ENCODE measurements at regions not wholly inside any gene's neighbourhood (a gene's known extent, or its start where the extent isn't known, plus 50 kb on each side); places are given as distances from the start of the nearest gene placed in this dataset.
"Not testable (repeated sequence)": the region's sequence is repeated elsewhere in the genome, so short reads cannot be mapped to it uniquely, and the experiment has no call there.

DNA sequence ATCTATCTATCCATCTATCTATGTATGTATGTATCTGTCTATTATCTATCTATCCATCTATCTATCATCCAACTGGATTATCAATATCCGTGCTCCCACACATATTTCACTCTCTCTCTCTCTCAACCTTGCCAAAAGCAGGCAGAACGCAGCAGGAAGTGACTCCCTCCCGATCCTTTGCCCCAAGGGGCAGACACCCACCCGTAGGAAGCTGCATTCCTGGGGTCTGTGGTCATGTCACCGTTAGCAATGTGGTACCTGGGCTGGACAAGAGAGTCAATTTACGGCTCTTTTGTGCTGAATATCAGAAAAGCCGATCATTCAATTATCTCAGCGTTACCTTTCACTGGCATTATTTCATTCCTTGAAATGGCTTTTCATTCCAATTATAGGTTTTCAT, 119.6 kb upstream of the PPP2R3B start:
- H3K4me3 Mint-ChIP-seq (ENCODE audit: low read depth, unreplicated experiment) = no peak overlapping the region
- H3K27ac Mint-ChIP-seq (ENCODE audit: unreplicated experiment) = no peak overlapping the region
- H3K4me1 Mint-ChIP-seq (ENCODE audit: low read depth, unreplicated experiment) = no peaks in the 10 kb centered on the region
- H3K27me3 Mint-ChIP-seq (ENCODE audit: unreplicated experiment) = no peaks in the 10 kb centered on the region
- no TSS peak for BruUV-seq (replicated peaks)
- DNase-seq = no peak
- TF ChIP-seq, protein P1, sequence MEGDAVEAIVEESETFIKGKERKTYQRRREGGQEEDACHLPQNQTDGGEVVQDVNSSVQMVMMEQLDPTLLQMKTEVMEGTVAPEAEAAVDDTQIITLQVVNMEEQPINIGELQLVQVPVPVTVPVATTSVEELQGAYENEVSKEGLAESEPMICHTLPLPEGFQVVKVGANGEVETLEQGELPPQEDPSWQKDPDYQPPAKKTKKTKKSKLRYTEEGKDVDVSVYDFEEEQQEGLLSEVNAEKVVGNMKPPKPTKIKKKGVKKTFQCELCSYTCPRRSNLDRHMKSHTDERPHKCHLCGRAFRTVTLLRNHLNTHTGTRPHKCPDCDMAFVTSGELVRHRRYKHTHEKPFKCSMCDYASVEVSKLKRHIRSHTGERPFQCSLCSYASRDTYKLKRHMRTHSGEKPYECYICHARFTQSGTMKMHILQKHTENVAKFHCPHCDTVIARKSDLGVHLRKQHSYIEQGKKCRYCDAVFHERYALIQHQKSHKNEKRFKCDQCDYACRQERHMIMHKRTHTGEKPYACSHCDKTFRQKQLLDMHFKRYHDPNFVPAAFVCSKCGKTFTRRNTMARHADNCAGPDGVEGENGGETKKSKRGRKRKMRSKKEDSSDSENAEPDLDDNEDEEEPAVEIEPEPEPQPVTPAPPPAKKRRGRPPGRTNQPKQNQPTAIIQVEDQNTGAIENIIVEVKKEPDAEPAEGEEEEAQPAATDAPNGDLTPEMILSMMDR (IDR thresholded peaks at IDR 0.05; ENCODE audit: unreplicated experiment) = no peak
- CTCF ChIA-PET = no interaction called here
- intact Hi-C loops (cut with micrococcal nuclease; ENCODE audit: unreplicated experiment) = no loop called here
- peaks cover 21% of the 10 kb centered on the region for H3K9me3 Mint-ChIP-seq (ENCODE audit: low read depth, unreplicated experiment)
- H3K36me3 Mint-ChIP-seq (ENCODE audit: insufficient read depth, unreplicated experiment) = no peaks in the 10 kb centered on the region

DNA sequence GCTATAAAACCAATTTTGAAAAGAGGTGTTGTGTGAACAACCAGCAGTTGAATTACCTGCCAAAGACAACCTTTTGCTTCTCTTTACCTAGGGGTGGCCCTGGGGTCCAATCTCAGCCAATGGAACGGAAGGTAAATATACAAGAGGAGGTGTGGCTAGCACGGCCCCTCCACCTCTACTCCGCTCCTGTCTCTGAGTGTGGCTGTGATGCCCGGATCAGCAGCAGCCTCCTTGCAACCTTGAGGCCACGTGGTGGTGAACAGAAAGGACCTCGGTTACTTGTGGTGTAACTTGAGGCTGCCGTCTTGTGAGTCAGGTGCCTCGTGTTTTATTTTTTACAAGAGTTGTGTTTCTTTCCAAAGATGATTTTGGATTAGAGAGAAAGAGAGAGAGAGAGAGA, 121.5 kb upstream of the PPP2R3B start:
- Mint-ChIP-seq H3K36me3 (ENCODE audit: insufficient read depth, unreplicated experiment) (no peaks in the 10 kb centered on the region), H3K9me3 (ENCODE audit: low read depth, unreplicated experiment) (peaks cover 8% of the 10 kb centered on the region), H3K4me3 (ENCODE audit: low read depth, unreplicated experiment) (no peak overlapping the region), H3K4me1 (ENCODE audit: low read depth, unreplicated experiment) (no peaks in the 10 kb centered on the region), H3K27me3 (ENCODE audit: unreplicated experiment) (no peaks in the 10 kb centered on the region), H3K27ac (ENCODE audit: unreplicated experiment) (no peak overlapping the region)
- DNase-seq = no peak
- TF ChIP-seq, protein P1 (IDR thresholded peaks at IDR 0.05; ENCODE audit: unreplicated experiment) = no peak
- BruUV-seq (replicated peaks) = no TSS peak
- CTCF ChIA-PET = no interaction called here
- intact Hi-C loops (cut with micrococcal nuclease; ENCODE audit: unreplicated experiment) = no loop called here

DNA sequence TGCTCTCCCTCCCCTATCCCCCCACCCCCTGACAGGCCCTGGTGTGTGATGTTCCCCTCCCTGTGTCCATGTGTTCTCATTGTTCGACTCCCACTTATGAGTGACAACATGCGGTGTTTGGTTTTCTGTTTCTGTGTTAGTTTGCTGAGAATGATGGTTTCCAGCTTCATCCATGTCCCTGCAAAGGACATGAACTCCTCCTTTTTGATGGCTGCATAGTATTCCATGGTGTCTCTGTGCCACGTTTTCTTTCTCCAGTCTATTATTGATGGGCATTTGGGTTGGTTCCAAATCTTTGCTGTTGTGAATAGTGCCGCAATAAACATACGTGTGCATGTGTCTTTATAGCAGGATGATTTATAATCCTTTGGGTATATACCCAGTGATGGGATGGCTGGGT, 121.8 kb upstream of the SHOX start:
- BruUV-seq (replicated peaks); H3K36me3 Mint-ChIP-seq (ENCODE audit: insufficient read depth, unreplicated experiment); H3K9me3 Mint-ChIP-seq (ENCODE audit: low read depth, unreplicated experiment); DNase-seq; H3K27ac Mint-ChIP-seq (ENCODE audit: unreplicated experiment); H3K27me3 Mint-ChIP-seq (ENCODE audit: unreplicated experiment); H3K4me3 Mint-ChIP-seq (ENCODE audit: low read depth, unreplicated experiment); CTCF ChIA-PET; intact Hi-C loops (cut with micrococcal nuclease; ENCODE audit: unreplicated experiment); H3K4me1 Mint-ChIP-seq (ENCODE audit: low read depth, unreplicated experiment): not testable (repeated sequence)

DNA sequence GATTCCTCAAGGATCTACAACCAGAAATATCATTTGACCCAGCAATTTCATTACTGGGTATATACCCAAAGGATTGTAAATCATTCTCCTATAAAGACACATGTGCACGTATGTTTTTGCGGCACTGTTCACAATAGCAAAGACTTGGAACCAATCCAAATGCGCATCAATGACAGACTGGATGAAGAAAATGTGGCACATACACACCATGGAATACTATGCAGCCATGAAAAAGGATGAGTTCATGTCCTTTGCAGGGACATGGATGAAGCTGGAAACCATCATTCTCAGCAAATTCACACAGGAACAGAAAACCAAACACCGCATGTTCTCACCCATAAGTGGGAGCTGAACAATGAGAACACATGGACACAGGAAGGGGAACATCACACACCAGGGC, 119.5 kb upstream of the SHOX start:
- BruUV-seq (replicated peaks); intact Hi-C loops (cut with micrococcal nuclease; ENCODE audit: unreplicated experiment); H3K9me3 Mint-ChIP-seq (ENCODE audit: low read depth, unreplicated experiment); H3K4me1 Mint-ChIP-seq (ENCODE audit: low read depth, unreplicated experiment); H3K27ac Mint-ChIP-seq (ENCODE audit: unreplicated experiment); H3K27me3 Mint-ChIP-seq (ENCODE audit: unreplicated experiment); DNase-seq; CTCF ChIA-PET; H3K36me3 Mint-ChIP-seq (ENCODE audit: insufficient read depth, unreplicated experiment); H3K4me3 Mint-ChIP-seq (ENCODE audit: low read depth, unreplicated experiment): not testable (repeated sequence)

DNA sequence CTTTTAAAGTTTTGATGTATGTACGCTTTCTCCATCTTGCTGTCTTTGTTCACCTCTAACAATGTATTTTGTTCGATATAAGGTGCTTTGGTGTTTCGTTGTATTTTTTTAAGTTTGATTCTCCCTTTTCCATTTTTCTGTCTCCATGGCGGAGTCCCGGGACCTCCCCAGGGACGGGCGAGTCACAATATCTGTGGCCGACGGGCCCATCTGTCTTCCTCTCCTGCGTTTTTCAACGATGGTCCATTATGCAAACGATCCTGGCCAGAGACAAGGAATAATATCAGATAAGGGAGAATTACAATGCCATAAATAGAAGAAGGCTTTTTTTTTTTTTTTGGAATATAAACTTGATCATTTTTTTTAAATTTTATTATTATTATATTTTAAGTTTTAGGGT, 112.3 kb upstream of the SHOX start:
- peaks cover 15% of the 10 kb centered on the region for H3K9me3 Mint-ChIP-seq (ENCODE audit: low read depth, unreplicated experiment)

More for the DNA sequence above, 112.3 kb upstream of the SHOX start:
- Mint-ChIP-seq H3K27ac (ENCODE audit: unreplicated experiment) (no peak overlapping the region), H3K27me3 (ENCODE audit: unreplicated experiment) (no peaks in the 10 kb centered on the region), H3K4me1 (ENCODE audit: low read depth, unreplicated experiment) (no peaks in the 10 kb centered on the region), H3K36me3 (ENCODE audit: insufficient read depth, unreplicated experiment) (no peaks in the 10 kb centered on the region), H3K4me3 (ENCODE audit: low read depth, unreplicated experiment) (no peak overlapping the region)
- intact Hi-C loops (cut with micrococcal nuclease; ENCODE audit: unreplicated experiment) = no loop called here
- DNase-seq = no peak
- BruUV-seq (replicated peaks) = no TSS peak
- TF ChIP-seq, protein P1 (IDR thresholded peaks at IDR 0.05; ENCODE audit: unreplicated experiment) = no peak
- CTCF ChIA-PET = no interaction called here
